ENCODE measurements at regions not wholly inside any gene's neighbourhood (a gene's known extent, or its start where the extent isn't known, plus 50 kb on each side); places are given as distances from the start of the nearest gene placed in this dataset.

DNA sequence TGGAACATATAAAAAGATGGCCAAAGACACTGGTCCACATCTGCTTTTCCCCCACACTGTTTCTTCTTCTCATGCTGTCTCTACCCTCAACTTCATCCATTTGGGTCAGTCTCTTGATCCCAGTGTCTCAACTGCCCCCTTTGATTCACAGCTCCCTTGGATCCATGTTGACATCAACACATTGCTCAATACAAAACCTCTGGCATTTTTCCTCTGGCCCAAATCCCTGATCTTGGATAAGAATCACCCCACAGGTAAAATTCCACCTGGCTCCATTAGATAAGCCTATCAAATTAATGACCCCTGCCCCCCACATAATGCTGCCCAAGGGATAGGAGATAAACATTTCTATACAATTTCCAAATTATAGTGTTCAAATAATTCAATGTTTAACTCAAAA, 229.8 kb downstream of the TLE1 start:
- TF ChIP-seq, protein P1, sequence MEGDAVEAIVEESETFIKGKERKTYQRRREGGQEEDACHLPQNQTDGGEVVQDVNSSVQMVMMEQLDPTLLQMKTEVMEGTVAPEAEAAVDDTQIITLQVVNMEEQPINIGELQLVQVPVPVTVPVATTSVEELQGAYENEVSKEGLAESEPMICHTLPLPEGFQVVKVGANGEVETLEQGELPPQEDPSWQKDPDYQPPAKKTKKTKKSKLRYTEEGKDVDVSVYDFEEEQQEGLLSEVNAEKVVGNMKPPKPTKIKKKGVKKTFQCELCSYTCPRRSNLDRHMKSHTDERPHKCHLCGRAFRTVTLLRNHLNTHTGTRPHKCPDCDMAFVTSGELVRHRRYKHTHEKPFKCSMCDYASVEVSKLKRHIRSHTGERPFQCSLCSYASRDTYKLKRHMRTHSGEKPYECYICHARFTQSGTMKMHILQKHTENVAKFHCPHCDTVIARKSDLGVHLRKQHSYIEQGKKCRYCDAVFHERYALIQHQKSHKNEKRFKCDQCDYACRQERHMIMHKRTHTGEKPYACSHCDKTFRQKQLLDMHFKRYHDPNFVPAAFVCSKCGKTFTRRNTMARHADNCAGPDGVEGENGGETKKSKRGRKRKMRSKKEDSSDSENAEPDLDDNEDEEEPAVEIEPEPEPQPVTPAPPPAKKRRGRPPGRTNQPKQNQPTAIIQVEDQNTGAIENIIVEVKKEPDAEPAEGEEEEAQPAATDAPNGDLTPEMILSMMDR (IDR thresholded peaks at IDR 0.05; ENCODE audit: low read depth, low read length) = no peak
- TF ChIP-seq MYC (IDR thresholded peaks at IDR 0.05; ENCODE audit: low read depth, low read length) = no peak
- TF ChIP-seq POLR2A (IDR thresholded peaks at IDR 0.05; ENCODE audit: extremely low read depth, insufficient read length) = no peak
